Esophagus squamous epithelium (tissue), 4 donors: ENCODE measurements at regions not wholly inside any gene's neighbourhood (a gene's known extent, or its start where the extent isn't known, plus 50 kb on each side); places are given as distances from the start of the nearest gene placed in this dataset.

Experiments
- POLR2A ChIP-seq, 4 donors: fragments of 450-650 bp; IDR thresholded peaks; one replicate each; pipeline ENCODE4 v1.6.1; 2017; ENCODE audit warnings: antibody characterized with exemption in 4 of 4, mild to moderate bottlenecking in 4 of 4, moderate library complexity in 3 of 4
- TF ChIP-seq, protein P1 (sequence below), 6 experiments: fragments of 450-650 bp in 4 of 6; fragments of 200-600 bp in 2 of 6; sonication (generic) in 2 of 6; IDR thresholded peaks; one replicate each; pipeline ENCODE4 v1.5.1; 2016 to 2019; ENCODE audit warnings: antibody characterized with exemption in 6 of 6, mild to moderate bottlenecking in 4 of 6, moderate library complexity in 4 of 6

DNA sequence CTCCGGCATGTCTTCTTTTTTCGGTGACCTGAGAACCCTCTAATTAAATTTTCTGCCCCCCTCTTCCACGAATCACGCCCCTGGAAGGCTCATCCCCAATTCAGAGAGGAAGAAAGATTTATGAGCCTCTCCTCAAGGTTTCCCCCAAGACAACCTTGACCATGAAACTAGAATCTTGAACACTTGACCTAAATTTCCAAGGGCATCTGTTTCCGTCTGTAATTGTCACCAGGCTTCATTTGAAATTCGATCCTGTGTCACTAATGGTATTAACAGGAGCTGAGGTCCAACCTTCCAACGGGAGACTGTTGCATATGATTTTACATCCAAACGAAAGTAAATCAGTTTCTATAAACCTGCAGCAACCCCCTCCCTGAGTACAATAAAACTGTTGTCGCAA is 139.9 kb upstream of the ZIC3 start:
- TF ChIP-seq POLR2A (IDR thresholded peaks at IDR 0.05) = no peak
- TF ChIP-seq, protein P1, sequence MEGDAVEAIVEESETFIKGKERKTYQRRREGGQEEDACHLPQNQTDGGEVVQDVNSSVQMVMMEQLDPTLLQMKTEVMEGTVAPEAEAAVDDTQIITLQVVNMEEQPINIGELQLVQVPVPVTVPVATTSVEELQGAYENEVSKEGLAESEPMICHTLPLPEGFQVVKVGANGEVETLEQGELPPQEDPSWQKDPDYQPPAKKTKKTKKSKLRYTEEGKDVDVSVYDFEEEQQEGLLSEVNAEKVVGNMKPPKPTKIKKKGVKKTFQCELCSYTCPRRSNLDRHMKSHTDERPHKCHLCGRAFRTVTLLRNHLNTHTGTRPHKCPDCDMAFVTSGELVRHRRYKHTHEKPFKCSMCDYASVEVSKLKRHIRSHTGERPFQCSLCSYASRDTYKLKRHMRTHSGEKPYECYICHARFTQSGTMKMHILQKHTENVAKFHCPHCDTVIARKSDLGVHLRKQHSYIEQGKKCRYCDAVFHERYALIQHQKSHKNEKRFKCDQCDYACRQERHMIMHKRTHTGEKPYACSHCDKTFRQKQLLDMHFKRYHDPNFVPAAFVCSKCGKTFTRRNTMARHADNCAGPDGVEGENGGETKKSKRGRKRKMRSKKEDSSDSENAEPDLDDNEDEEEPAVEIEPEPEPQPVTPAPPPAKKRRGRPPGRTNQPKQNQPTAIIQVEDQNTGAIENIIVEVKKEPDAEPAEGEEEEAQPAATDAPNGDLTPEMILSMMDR (IDR thresholded peaks at IDR 0.05) = no peak
